Loucy (cell line): ENCODE measurements at regions not wholly inside any gene's neighbourhood (a gene's known extent, or its start where the extent isn't known, plus 50 kb on each side); places are given as distances from the start of the nearest gene placed in this dataset.

Source experiments
- H2AFZ ChIP-seq: fragments of 200-600 bp; sonication (generic); 2 replicates; pipeline ENCODE4 v1.6.0; 2016; ENCODE audit warnings: antibody characterized with exemption, mild to moderate bottlenecking, low read length, moderate library complexity
- H3F3A ChIP-seq: fragments of 200-600 bp; 2 replicates; pipeline ENCODE4 v1.6.0; 2016; ENCODE audit warnings: antibody characterized with exemption, low read depth, mild to moderate bottlenecking
- H3K27me3 ChIP-seq: fragments of 200-600 bp; sonication (generic); 2 replicates; pipeline ENCODE4 v1.6.1; 2014; ENCODE audit warnings: low read length, mild to moderate bottlenecking; ENCODE audit not compliant: insufficient read depth, poor library complexity, severe bottlenecking
- H3K36me3 ChIP-seq: fragments of 200-600 bp; sonication (generic); 2 replicates; pipeline ENCODE4 v1.6.1; 2016; ENCODE audit warnings: low read length; ENCODE audit not compliant: insufficient read depth
- H3K4me1 ChIP-seq: fragments of 200-600 bp; sonication (generic); 2 replicates; pipeline ENCODE4 v1.5.1; 2014; ENCODE audit warnings: low read length, mild to moderate bottlenecking; ENCODE audit not compliant: insufficient read depth, poor library complexity, severe bottlenecking
- H3K4me2 ChIP-seq: fragments of 200-600 bp; sonication (generic); 2 replicates; pipeline ENCODE4 v1.6.0; 2014; ENCODE audit warnings: antibody characterized with exemption, low read length, low read depth, mild to moderate bottlenecking; ENCODE audit not compliant: poor library complexity, severe bottlenecking
- H3K4me3 ChIP-seq: fragments of 200-600 bp; sonication (generic); 2 replicates; pipeline ENCODE4 v1.5.1; 2014; ENCODE audit warnings: low read length, mild to moderate bottlenecking, mixed read lengths; ENCODE audit not compliant: poor library complexity, severe bottlenecking
- H3K79me2 ChIP-seq: fragments of 200-600 bp; sonication (generic); 2 replicates; pipeline ENCODE4 v1.6.1; 2014; ENCODE audit warnings: low read length; ENCODE audit not compliant: insufficient read depth
- H3K9ac ChIP-seq: fragments of 200-600 bp; sonication (generic); 2 replicates; pipeline ENCODE4 v1.6.0; 2014; ENCODE audit warnings: mild to moderate bottlenecking, low read depth, low read length, moderate library complexity; ENCODE audit not compliant: poor library complexity, severe bottlenecking
- H3K9me2 ChIP-seq: fragments of 200-600 bp; sonication (generic); replicated peaks from 2 replicates; pipeline ENCODE4 v1.6.1; 2016; ENCODE audit warnings: low read depth, low read length, mixed read lengths
- H3K9me3 ChIP-seq: fragments of 200-600 bp; sonication (generic); 2 replicates; pipeline ENCODE4 v1.6.1; 2014; ENCODE audit warnings: mild to moderate bottlenecking, antibody characterized with exemption, low read length, low read depth; ENCODE audit not compliant: insufficient read depth
- H4K20me1 ChIP-seq: fragments of 200-600 bp; sonication (generic); 2 replicates; pipeline ENCODE4 v1.6.0; 2014; ENCODE audit warnings: antibody characterized with exemption, low read length, mild to moderate bottlenecking; ENCODE audit not compliant: insufficient read depth, poor library complexity, severe bottlenecking
- CTCF ChIP-seq: fragments of 200-600 bp; sonication (generic); conservative IDR thresholded peaks from 2 replicates; pipeline ENCODE4 v1.5.1; 2014; ENCODE audit warnings: mild to moderate bottlenecking, antibody characterized with exemption, low read length
- EZH2phosphoT487 ChIP-seq: fragments of 200-600 bp; IDR thresholded peaks from 2 replicates; pipeline ENCODE4 v1.6.1; 2018; ENCODE audit warnings: antibody characterized with exemption, mild to moderate bottlenecking, moderate library complexity, borderline replicate concordance

GRCh38 chr3:118838871-118839270 lies 195.8 kb downstream of the IGSF11 start:
- TF ChIP-seq CTCF = no peak
- no peak for TF ChIP-seq EZH2phosphoT487
- Histone ChIP-seq H3K79me2 (no peaks in the 10 kb centered on the region), H2AFZ (no peak overlapping the region), H4K20me1 (no peaks in the 10 kb centered on the region), H3K4me2 (no peak overlapping the region), H3K36me3 (no peaks in the 10 kb centered on the region), H3K27me3 (no peaks in the 10 kb centered on the region), H3K9ac (no peak overlapping the region), H3K4me1 (no peaks in the 10 kb centered on the region), H3K4me3 (no peak overlapping the region), H3F3A (no peaks in the 10 kb centered on the region), H3K9me2 (no peaks in the 10 kb centered on the region), H3K9me3 (peaks cover 4% of the 10 kb centered on the region; the same call in 1 of the 2 replicates)

DNA sequence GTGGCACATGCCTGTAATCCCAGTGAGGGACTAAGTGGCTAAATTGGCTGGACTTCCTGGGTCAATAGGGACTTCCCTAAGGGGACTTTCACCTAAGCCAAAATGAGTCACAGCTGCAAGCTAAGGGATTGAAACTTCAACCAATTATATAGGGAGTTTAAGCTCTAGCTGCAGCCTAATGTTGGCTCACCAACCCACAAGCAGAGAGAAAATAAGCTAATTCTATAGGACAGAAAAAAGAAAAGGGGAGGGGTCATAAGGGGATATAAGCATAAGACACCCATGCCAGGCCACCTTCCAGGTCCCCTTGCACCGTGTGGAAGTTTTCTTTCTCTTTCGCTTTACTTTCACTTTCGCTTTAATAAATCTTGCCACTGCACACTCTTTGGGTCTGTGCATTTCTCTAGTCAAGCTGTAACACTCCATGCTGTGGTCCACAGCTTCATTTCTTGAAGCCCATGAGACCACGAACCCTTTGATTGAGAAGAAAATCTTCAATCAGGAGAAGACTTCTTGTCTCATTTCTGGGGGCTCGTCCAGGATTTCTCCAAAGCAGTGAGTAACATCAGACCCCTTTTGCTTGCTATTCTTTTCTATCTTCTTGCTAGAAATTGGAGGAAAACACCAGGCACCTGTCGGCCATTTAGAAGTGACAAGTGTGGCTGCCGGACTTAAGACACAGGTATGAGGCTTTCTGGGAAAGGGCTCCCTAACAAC lies 192.3 kb downstream of the IGSF11 start:
- H3K9me3 ChIP-seq = peaks cover 4% of the 10 kb centered on the region; the same call in 1 of the 2 replicates
- H3F3A ChIP-seq = no peaks in the 10 kb centered on the region
- no peaks in the 10 kb centered on the region for H3K9me2 ChIP-seq
- H3K4me2 ChIP-seq = no peak overlapping the region
- H4K20me1 ChIP-seq = no peaks in the 10 kb centered on the region
- H3K4me1 ChIP-seq = no peaks in the 10 kb centered on the region
- no peak overlapping the region for H2AFZ ChIP-seq
- H3K4me3 ChIP-seq = peak overlapping the region; percentile 26
- H3K36me3 ChIP-seq = no peaks in the 10 kb centered on the region
- H3K9ac ChIP-seq = no peak overlapping the region
- no peaks in the 10 kb centered on the region for H3K79me2 ChIP-seq
- no peaks in the 10 kb centered on the region for H3K27me3 ChIP-seq
- TF ChIP-seq CTCF (no peak), EZH2phosphoT487 (no peak)

DNA sequence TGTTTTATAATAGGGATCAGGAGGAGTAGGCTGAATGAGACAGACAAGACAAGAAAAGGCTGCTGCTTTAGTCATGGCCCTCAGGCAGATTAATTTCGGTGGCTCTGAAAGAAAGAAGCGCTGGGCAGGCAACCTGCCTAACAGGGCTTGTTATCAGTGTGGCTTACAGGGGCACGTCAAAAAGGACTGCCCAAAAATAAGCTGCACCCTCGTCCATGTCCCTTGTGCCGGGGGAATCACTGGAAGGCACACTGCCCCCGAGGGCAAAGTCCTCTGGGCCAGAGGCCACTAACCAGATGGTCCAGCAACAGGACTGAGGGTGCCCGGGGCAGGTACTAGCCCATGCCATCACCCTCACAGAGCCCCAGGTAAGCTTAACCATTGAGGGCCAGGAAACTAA lies 188.5 kb downstream of the IGSF11 start:
- H3K27me3 ChIP-seq = no peaks in the 10 kb centered on the region
- no peaks in the 10 kb centered on the region for H3K9me2 ChIP-seq
- no peak overlapping the region for H3K9ac ChIP-seq
- H3K4me3 ChIP-seq = no peak overlapping the region
- no peaks in the 10 kb centered on the region for H3F3A ChIP-seq
- peaks cover 9% of the 10 kb centered on the region; the same call in 1 of the 2 replicates for H3K9me3 ChIP-seq
- H2AFZ ChIP-seq = no peak overlapping the region
- H4K20me1 ChIP-seq = no peaks in the 10 kb centered on the region
- no peaks in the 10 kb centered on the region for H3K79me2 ChIP-seq
- no peak overlapping the region for H3K4me2 ChIP-seq
- no peaks in the 10 kb centered on the region for H3K4me1 ChIP-seq
- no peak for TF ChIP-seq EZH2phosphoT487
- TF ChIP-seq CTCF = no peak
- no peaks in the 10 kb centered on the region for H3K36me3 ChIP-seq
